PC-9 (cell line): ENCODE measurements at regions not wholly inside any gene's neighbourhood (a gene's known extent, or its start where the extent isn't known, plus 50 kb on each side); places are given as distances from the start of the nearest gene placed in this dataset.

Experiments
- EZH2 ChIP-seq: fragments of 200-600 bp; sonication (generic); IDR thresholded peaks from 2 replicates; pipeline ENCODE4 v1.8.0; 2017; ENCODE audit warnings: antibody characterized with exemption, low read depth
- TF ChIP-seq, protein P1 (sequence below): fragments of 200-600 bp; sonication (generic); conservative IDR thresholded peaks from 2 replicates; pipeline ENCODE4 v1.6.1; 2017; ENCODE audit warnings: mixed run types, antibody characterized with exemption, mild to moderate bottlenecking, moderate library complexity

DNA sequence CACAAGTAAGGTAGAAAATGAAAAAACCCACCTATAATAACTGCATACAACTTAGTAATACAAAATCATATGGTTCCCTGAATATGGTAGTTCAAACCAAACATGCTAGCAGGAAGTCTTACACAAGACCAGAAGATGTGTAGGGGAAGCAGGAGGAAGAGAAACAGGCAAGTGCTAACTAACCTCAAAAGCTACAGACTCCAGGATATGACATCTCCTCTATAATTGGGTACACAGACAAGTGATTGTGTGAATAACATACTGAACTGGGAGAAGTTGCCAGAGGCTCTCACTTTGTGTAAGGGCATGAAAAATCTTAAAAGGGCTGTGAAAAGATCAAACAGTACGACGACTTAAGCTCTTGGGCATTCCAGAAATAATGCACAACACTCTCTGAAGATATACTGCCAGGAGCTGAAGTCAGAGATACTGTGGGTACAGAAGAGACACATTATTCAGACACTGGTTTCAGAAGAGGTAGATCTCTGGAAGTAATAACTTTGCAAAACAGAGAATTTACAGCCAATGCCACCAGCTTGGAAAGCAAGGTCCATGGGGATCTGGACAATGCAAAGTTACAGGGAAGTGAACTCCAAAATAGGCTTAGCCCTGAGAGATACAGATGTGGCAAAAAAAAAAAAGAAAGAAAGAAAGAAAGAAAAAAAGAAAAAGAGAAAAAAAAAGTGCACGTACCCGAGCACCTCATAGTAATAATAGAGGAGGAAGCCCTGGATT lies 767.2 kb downstream of the TNS3 start:
- TF ChIP-seq, protein P1, sequence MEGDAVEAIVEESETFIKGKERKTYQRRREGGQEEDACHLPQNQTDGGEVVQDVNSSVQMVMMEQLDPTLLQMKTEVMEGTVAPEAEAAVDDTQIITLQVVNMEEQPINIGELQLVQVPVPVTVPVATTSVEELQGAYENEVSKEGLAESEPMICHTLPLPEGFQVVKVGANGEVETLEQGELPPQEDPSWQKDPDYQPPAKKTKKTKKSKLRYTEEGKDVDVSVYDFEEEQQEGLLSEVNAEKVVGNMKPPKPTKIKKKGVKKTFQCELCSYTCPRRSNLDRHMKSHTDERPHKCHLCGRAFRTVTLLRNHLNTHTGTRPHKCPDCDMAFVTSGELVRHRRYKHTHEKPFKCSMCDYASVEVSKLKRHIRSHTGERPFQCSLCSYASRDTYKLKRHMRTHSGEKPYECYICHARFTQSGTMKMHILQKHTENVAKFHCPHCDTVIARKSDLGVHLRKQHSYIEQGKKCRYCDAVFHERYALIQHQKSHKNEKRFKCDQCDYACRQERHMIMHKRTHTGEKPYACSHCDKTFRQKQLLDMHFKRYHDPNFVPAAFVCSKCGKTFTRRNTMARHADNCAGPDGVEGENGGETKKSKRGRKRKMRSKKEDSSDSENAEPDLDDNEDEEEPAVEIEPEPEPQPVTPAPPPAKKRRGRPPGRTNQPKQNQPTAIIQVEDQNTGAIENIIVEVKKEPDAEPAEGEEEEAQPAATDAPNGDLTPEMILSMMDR = no peak
- no peak for TF ChIP-seq EZH2
